IMR-90 (cell line): ENCODE measurements at regions not wholly inside any gene's neighbourhood (a gene's known extent, or its start where the extent isn't known, plus 50 kb on each side); places are given as distances from the start of the nearest gene placed in this dataset.

Source experiments
- ATAC-seq: fragments of 200-7000 bp; cut with Tn5 transposase; 2 replicates; pipeline ENCODE4 v1.9.1; 2020; ENCODE audit warnings: low read depth, mild to moderate bottlenecking, moderate library complexity
- BruUV-seq: library from RNA; stranded (reverse); fragments of 400-500 nt; replicated peaks from 2 replicates; lab custom pipeline; 2021; lab: Mats Ljungman, UMichigan
- CTCF ChIA-PET: fragments of 300-600 bp; formaldehyde crosslinking; extraction: SDS; loops from one replicate; lab custom pipeline; 2021; ENCODE audit warnings: antibody characterized with exemption; lab: Yijun Ruan, JAX
- POLR2A ChIA-PET: fragments of 300-600 bp; sonication (Branson Sonifier 250); formaldehyde crosslinking; loops from one replicate; lab custom pipeline; 2022; ENCODE audit warnings: antibody characterized with exemption; ENCODE audit not compliant: unreplicated experiment; lab: Charles Lee
- DNase-seq: peaks from one replicate; pipeline ENCODE4 v3.0.0; 2013
- H2AFZ ChIP-seq: replicated peaks from 2 replicates; pipeline ENCODE3; 2013; ENCODE audit warnings: low read length, mild to moderate bottlenecking; ENCODE audit not compliant: poor library complexity
- H2AK5ac ChIP-seq: 2 replicates; pipeline ENCODE4 v1.6.1; 2013; ENCODE audit warnings: low read depth, low read length, inconsistent platforms
- H2AK9ac ChIP-seq: replicated peaks from 2 replicates; pipeline ENCODE3; 2013; ENCODE audit warnings: mild to moderate bottlenecking, low read depth, low read length, moderate library complexity; ENCODE audit not compliant: poor library complexity
- H2BK120ac ChIP-seq: 2 replicates; pipeline ENCODE4 v1.6.1; 2013; ENCODE audit warnings: low read depth, low read length, inconsistent platforms
- H2BK15ac ChIP-seq: 3 replicates; pipeline ENCODE4 v1.6.1; 2013; ENCODE audit warnings: low read depth, low read length, inconsistent platforms
- H2BK20ac ChIP-seq: 2 replicates; pipeline ENCODE4 v1.6.1; 2013; ENCODE audit warnings: low read depth, mild to moderate bottlenecking, inconsistent platforms, low read length, moderate library complexity
- H2BK5ac ChIP-seq: 2 replicates; pipeline ENCODE4 v1.6.1; 2013; ENCODE audit warnings: mild to moderate bottlenecking, low read depth, low read length, inconsistent platforms; ENCODE audit not compliant: poor library complexity, severe bottlenecking
- H3K14ac ChIP-seq: replicated peaks from 2 replicates; pipeline ENCODE4 v1.6.1; 2013; ENCODE audit warnings: low read depth, low read length, inconsistent platforms
- H3K18ac ChIP-seq: 2 replicates; pipeline ENCODE4 v1.6.1; 2013; ENCODE audit warnings: low read depth, low read length, control low read depth
- H3K23ac ChIP-seq: 2 replicates; pipeline ENCODE4 v1.6.1; 2013; ENCODE audit warnings: low read depth, low read length, inconsistent platforms
- H3K27ac ChIP-seq: 2 replicates; pipeline ENCODE4 v1.5.1; 2013; ENCODE audit warnings: mild to moderate bottlenecking, control low read depth, low read length; ENCODE audit not compliant: insufficient read depth
- H3K27me3 ChIP-seq: 2 replicates; pipeline ENCODE4 v1.6.1; 2013; ENCODE audit warnings: low read length; ENCODE audit not compliant: control insufficient read depth, insufficient read depth
- H3K36me3 ChIP-seq: 2 replicates; pipeline ENCODE4 v1.6.1; 2013; ENCODE audit warnings: low read length, mixed read lengths; ENCODE audit not compliant: control insufficient read depth, insufficient read depth
- H3K4ac ChIP-seq: 2 replicates; pipeline ENCODE4 v1.6.1; 2013; ENCODE audit warnings: low read depth, low read length, inconsistent platforms
- H3K4me1 ChIP-seq: 2 replicates; pipeline ENCODE4 v1.6.1; 2013; ENCODE audit warnings: low read length, mixed read lengths; ENCODE audit not compliant: control insufficient read depth, insufficient read depth
- H3K4me2 ChIP-seq: 2 replicates; pipeline ENCODE4 v1.6.1; 2013; ENCODE audit warnings: low read depth, mild to moderate bottlenecking, control low read depth, low read length, moderate library complexity
- H3K4me3 ChIP-seq: 2 replicates; pipeline ENCODE4 v1.5.1; 2013; ENCODE audit warnings: low read depth, mild to moderate bottlenecking, control low read depth, low read length, moderate library complexity; ENCODE audit not compliant: insufficient read depth
- H3K56ac ChIP-seq: 2 replicates; pipeline ENCODE4 v1.6.1; 2013; ENCODE audit warnings: low read length, inconsistent platforms; ENCODE audit not compliant: insufficient read depth; ENCODE audit errors: extremely low read depth
- H3K79me1 ChIP-seq, 2 experiments: 2 replicates each; pipeline ENCODE4 v1.6.1; 2013; ENCODE audit warnings: low read length in 2 of 2, inconsistent platforms in 1 of 2, low read depth in 1 of 2
- H3K9ac ChIP-seq: 2 replicates; pipeline ENCODE4 v1.6.1; 2013; ENCODE audit warnings: low read depth, low read length, control low read depth
- H3K9me1 ChIP-seq: 2 replicates; pipeline ENCODE4 v1.6.1; 2013; ENCODE audit warnings: low read length, inconsistent platforms; ENCODE audit not compliant: insufficient read depth
- H3K9me3 ChIP-seq: 2 replicates; pipeline ENCODE4 v1.6.1; 2013; ENCODE audit warnings: low read length; ENCODE audit not compliant: control insufficient read depth, insufficient read depth
- H4K20me1 ChIP-seq: 2 replicates; pipeline ENCODE4 v1.6.1; 2013; ENCODE audit warnings: low read length, inconsistent platforms; ENCODE audit not compliant: insufficient read depth
- H4K5ac ChIP-seq: 2 replicates; pipeline ENCODE4 v1.6.1; 2013; ENCODE audit warnings: mild to moderate bottlenecking, low read depth, low read length, control low read depth
- H4K8ac ChIP-seq, 2 experiments: 2 replicates each; pipeline ENCODE4 v1.6.1; 2013; ENCODE audit warnings: low read depth in 2 of 2, low read length in 2 of 2, control low read depth in 1 of 2, inconsistent platforms in 1 of 2
- H4K91ac ChIP-seq: 2 replicates; pipeline ENCODE4 v1.6.1; 2013; ENCODE audit warnings: low read depth, low read length, inconsistent platforms; ENCODE audit not compliant: insufficient read depth
- BHLHE40 ChIP-seq: fragments of 150-350 bp; IDR thresholded peaks from 2 replicates; pipeline ENCODE4 v1.6.1; 2016; ENCODE audit warnings: mild to moderate bottlenecking, low read depth, low read length
- CEBPB ChIP-seq: IDR thresholded peaks from 2 replicates; pipeline ENCODE4 v1.6.1; 2012; ENCODE audit warnings: low read depth, low read length, improper control_type of control experiment
- CHD1 ChIP-seq: IDR thresholded peaks from 2 replicates; pipeline ENCODE4 v1.6.1; 2012; ENCODE audit warnings: low read depth, low read length, improper control_type of control experiment
- CTCF ChIP-seq: conservative IDR thresholded peaks from 2 replicates; pipeline ENCODE4 v1.5.1; 2012; ENCODE audit warnings: mild to moderate bottlenecking, low read depth, low read length, improper control_type of control experiment
- MAFK ChIP-seq: IDR thresholded peaks from 2 replicates; pipeline ENCODE4 v1.6.1; 2012; ENCODE audit warnings: low read depth, low read length, improper control_type of control experiment
- MXI1 ChIP-seq: IDR thresholded peaks from 2 replicates; pipeline ENCODE4 v1.6.1; 2012; ENCODE audit warnings: low read depth, mild to moderate bottlenecking, low read length, moderate library complexity, borderline replicate concordance
- NFE2L2 ChIP-seq: fragments of 150-350 bp; IDR thresholded peaks from 2 replicates; pipeline ENCODE4 v1.6.1; 2016; ENCODE audit warnings: low read depth, mild to moderate bottlenecking, low read length
- RAD21 ChIP-seq: IDR thresholded peaks from 2 replicates; pipeline ENCODE4 v1.6.1; 2012; ENCODE audit warnings: low read length, improper control_type of control experiment
- RCOR1 ChIP-seq: IDR thresholded peaks from 2 replicates; pipeline ENCODE4 v1.6.1; 2012; ENCODE audit warnings: mild to moderate bottlenecking, low read length, improper control_type of control experiment; ENCODE audit not compliant: insufficient replicate concordance
- RFX5 ChIP-seq: IDR thresholded peaks from 2 replicates; pipeline ENCODE4 v1.8.0; 2012; ENCODE audit warnings: low read depth, mild to moderate bottlenecking, low read length, moderate library complexity
- USF2 ChIP-seq: fragments of 150-350 bp; IDR thresholded peaks from 2 replicates; pipeline ENCODE4 v1.6.1; 2017; ENCODE audit warnings: mild to moderate bottlenecking, antibody characterized with exemption, low read length, low read depth
- WGBS, 2 experiments: methylation state at CpG; one replicate each; pipeline versions ENCODE4 v1.1.5 to v1.1.7; 2013; ENCODE audit warnings: missing lambda C conversion rate in 2 of 2; ENCODE audit not compliant: insufficient read length in 1 of 2; ENCODE audit errors: extremely low coverage in 2 of 2; 5-methylcytosine and 5-hydroxymethylcytosine counted together
- dilution Hi-C: fragments of 300-500 bp; cut with HindIII; formaldehyde crosslinking; loops from one replicate; pipeline ENCODE4 v1.14.3; 2018; ENCODE audit warnings: low sequenced_read_pairs; ENCODE audit not compliant: unreplicated experiment
- in situ Hi-C: fragments of 300-500 bp; cut with MboI; formaldehyde crosslinking; loops from 3 replicates; pipeline ENCODE4 v1.14.3; 2019; ENCODE audit warnings: low sequenced_read_pairs, inconsistent platforms, mixed read lengths
- intact Hi-C: fragments of 100-400 bp; cut with micrococcal nuclease; formaldehyde crosslinking; loops from 2 replicates; pipeline ENCODE4 v1.10.0; 2022

GRCh38 chr12:17372508-17372907, 717.5 kb downstream of the RERGL start:
- Histone ChIP-seq H4K91ac (no peak overlapping the region), H4K8ac (no peak overlapping the region), H3K27ac (no peak overlapping the region), H3K14ac (no peak overlapping the region), H3K9me1 (no peaks in the 10 kb centered on the region), H3K4me3 (no peak overlapping the region), H3K79me1 (no peaks in the 10 kb centered on the region), H2AFZ (no peak overlapping the region), H3K18ac (no peak overlapping the region), H2BK20ac (no peak overlapping the region), H4K5ac (no peak overlapping the region), H3K9ac (no peak overlapping the region), H3K4ac (no peak overlapping the region), H3K4me2 (no peak overlapping the region), H3K23ac (no peak overlapping the region), H2AK5ac (no peak overlapping the region), H2BK15ac (no peak overlapping the region), H3K9me3 (peaks cover 5% of the 10 kb centered on the region), H3K36me3 (no peaks in the 10 kb centered on the region), H3K27me3 (no peaks in the 10 kb centered on the region), H3K56ac (no peak overlapping the region), H4K20me1 (no peaks in the 10 kb centered on the region), H2AK9ac (no peak overlapping the region), H2BK5ac (no peak overlapping the region), H2BK120ac (no peak overlapping the region), H3K4me1 (no peaks in the 10 kb centered on the region)
- CTCF ChIA-PET: no interaction called here
- intact Hi-C loops (no loop called here), in situ Hi-C loops (no loop called here), dilution Hi-C loops (no loop called here)
- no CpG with 5 or more reads among the region's 1 CpG for WGBS, 2 experiments
- TF ChIP-seq RFX5 (no peak), CTCF (no peak), BHLHE40 (no peak), RCOR1 (no peak), CEBPB (no peak), NFE2L2 (no peak), USF2 (no peak), MXI1 (no peak), RAD21 (no peak), MAFK (no peak), CHD1 (no peak)
- ATAC-seq (no peak), DNase-seq (no peak)
- BruUV-seq: no TSS peak
- POLR2A ChIA-PET: no interaction called here
